Colonic mucosa (tissue), 4 donors: ENCODE measurements at regions not wholly inside any gene's neighbourhood (a gene's known extent, or its start where the extent isn't known, plus 50 kb on each side); places are given as distances from the start of the nearest gene placed in this dataset.

Experiments used
- DNase-seq: peaks from one replicate; pipeline ENCODE4 v3.0.0-alpha.2; 2020
- H3K27ac ChIP-seq: fragments of 200-600 bp; one replicate; pipeline ENCODE4 v1.8.0; 2021
- H3K27me3 ChIP-seq: fragments of 200-600 bp; one replicate; pipeline ENCODE4 v1.8.0; 2021
- H3K36me3 ChIP-seq: fragments of 200-600 bp; one replicate; pipeline ENCODE4 v1.8.0; 2021
- H3K4me1 ChIP-seq: fragments of 200-600 bp; one replicate; pipeline ENCODE4 v1.8.0; 2021; ENCODE audit warnings: mild to moderate bottlenecking
- H3K4me3 ChIP-seq: fragments of 200-600 bp; one replicate; pipeline ENCODE4 v1.8.0; 2021
- H3K9ac ChIP-seq, 2 donors: one replicate each; pipeline ENCODE4 v1.7.0; 2013; ENCODE audit warnings: control low read depth in 2 of 2, low read depth in 2 of 2, low read length in 2 of 2
- H3K9me3 ChIP-seq: fragments of 200-600 bp; one replicate; pipeline ENCODE4 v1.8.0; 2021
- intact Hi-C: fragments of 100-400 bp; cut with DNase I; formaldehyde crosslinking; loops from one replicate; pipeline ENCODE4 v1.14.1; 2022
- TF ChIP-seq, protein P1 (sequence below): fragments of 200-600 bp; IDR thresholded peaks from one replicate; pipeline ENCODE4 v1.8.0; 2022; ENCODE audit warnings: antibody characterized with exemption, mild to moderate bottlenecking
- donor health status: healthy.
- donor health status: DM: no; HTN: no; CAD: no.
- donor health status: DM: no; HTN: no; CAD: no.

- no peaks in the 10 kb centered on the region for H3K4me1 ChIP-seq
- no peak for DNase-seq
- no peak overlapping the region for H3K27ac ChIP-seq
- no peaks in the 10 kb centered on the region for H3K27me3 ChIP-seq
- no peak overlapping the region for H3K9ac ChIP-seq
- H3K4me3 ChIP-seq, result no peak overlapping the region
- TF ChIP-seq, protein P1, sequence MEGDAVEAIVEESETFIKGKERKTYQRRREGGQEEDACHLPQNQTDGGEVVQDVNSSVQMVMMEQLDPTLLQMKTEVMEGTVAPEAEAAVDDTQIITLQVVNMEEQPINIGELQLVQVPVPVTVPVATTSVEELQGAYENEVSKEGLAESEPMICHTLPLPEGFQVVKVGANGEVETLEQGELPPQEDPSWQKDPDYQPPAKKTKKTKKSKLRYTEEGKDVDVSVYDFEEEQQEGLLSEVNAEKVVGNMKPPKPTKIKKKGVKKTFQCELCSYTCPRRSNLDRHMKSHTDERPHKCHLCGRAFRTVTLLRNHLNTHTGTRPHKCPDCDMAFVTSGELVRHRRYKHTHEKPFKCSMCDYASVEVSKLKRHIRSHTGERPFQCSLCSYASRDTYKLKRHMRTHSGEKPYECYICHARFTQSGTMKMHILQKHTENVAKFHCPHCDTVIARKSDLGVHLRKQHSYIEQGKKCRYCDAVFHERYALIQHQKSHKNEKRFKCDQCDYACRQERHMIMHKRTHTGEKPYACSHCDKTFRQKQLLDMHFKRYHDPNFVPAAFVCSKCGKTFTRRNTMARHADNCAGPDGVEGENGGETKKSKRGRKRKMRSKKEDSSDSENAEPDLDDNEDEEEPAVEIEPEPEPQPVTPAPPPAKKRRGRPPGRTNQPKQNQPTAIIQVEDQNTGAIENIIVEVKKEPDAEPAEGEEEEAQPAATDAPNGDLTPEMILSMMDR, result no peak
- no peaks in the 10 kb centered on the region for H3K36me3 ChIP-seq
- intact Hi-C loops, result no loop called here
- no peaks in the 10 kb centered on the region for H3K9me3 ChIP-seq
These were observed 834.5 kb downstream of the FAM181B start for GRCh38 chr11:81899156-81899555.

- no peak overlapping the region for H3K9ac ChIP-seq
- no peaks in the 10 kb centered on the region for H3K27me3 ChIP-seq
- no peak for DNase-seq
- TF ChIP-seq, protein P1, result no peak
- no peak overlapping the region for H3K27ac ChIP-seq
- no peaks in the 10 kb centered on the region for H3K9me3 ChIP-seq
- intact Hi-C loops, result no loop called here
- no peaks in the 10 kb centered on the region for H3K36me3 ChIP-seq
- no peaks in the 10 kb centered on the region for H3K4me1 ChIP-seq
- H3K4me3 ChIP-seq, result no peak overlapping the region
These were observed 836.0 kb downstream of the FAM181B start for GRCh38 chr11:81897639-81898038.

DNA sequence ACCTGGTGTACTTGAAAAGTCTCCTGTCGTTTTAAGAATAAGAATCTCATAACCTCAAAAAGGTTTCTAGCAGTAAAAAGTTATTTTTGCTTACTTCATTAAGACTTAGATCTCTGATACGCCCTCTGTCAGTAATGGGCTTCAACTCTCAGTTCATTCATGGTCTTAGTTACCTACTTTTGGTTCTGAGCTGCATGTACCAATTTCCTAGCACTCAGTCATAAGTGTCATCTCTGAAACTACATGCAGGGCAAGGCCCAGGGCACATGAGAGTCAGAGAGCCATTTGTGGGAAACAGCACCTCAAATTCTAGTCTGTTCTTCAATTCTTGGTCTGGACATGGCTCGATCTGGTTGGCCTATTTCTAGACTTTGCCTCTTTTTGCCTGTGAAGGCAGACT, 838.4 kb downstream of the FAM181B start:
- TF ChIP-seq, protein P1, result no peak
- intact Hi-C loops, result no loop called here
- no peak for DNase-seq
- Histone ChIP-seq H3K4me3 (no peak overlapping the region), H3K9ac (no peak overlapping the region), H3K36me3 (no peaks in the 10 kb centered on the region), H3K4me1 (no peaks in the 10 kb centered on the region), H3K27me3 (no peaks in the 10 kb centered on the region), H3K27ac (no peak overlapping the region), H3K9me3 (no peaks in the 10 kb centered on the region)

DNA sequence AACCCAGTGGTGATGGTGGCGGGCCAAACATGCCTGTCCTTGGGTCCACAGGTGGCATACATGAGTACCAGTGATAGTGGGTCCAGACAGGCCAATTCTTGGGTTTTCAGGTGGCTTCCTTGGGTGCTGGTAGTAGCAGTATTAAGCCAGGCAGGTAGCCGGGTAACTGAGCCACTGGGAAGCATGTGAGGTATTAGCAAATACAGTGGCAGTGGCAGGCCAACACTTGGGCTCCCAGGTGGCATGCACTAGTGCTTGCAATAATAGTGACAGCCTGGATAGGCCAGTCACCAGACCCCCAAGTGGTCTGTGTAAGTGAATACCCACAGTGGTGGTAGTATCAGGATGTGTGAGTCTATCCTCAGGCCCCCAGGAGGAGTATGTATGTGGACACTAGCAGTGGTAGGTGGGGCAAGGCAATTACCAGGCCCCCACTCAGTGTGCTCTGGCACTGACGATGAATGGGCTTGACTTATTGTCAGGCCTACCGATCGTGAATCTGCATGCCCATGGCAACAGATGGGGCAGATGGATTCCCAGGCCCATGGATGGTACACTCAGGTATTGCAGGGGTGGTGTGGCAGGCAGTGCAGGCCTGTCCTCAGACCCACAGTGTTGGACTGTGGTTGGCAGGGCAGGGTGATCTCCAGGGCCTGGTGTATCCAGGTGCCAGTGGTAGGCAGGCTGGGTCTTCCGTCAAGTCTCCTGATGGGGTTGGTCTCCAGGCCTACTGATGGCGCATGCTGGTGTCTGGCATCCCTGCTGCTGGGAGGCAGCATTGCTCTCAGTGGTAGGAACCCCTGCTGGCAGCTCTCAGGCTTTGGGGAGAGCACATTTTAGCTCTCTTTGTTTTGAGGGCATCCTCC, 840.7 kb downstream of the FAM181B start:
- no peaks in the 10 kb centered on the region for H3K4me1 ChIP-seq
- H3K36me3 ChIP-seq, result no peaks in the 10 kb centered on the region
- H3K27ac ChIP-seq, result no peak overlapping the region
- no peaks in the 10 kb centered on the region for H3K9me3 ChIP-seq
- TF ChIP-seq, protein P1, result no peak
- DNase-seq, result no peak
- intact Hi-C loops, result no loop called here
- no peak overlapping the region for H3K4me3 ChIP-seq
- no peaks in the 10 kb centered on the region for H3K27me3 ChIP-seq
- no peak overlapping the region for H3K9ac ChIP-seq

- Histone ChIP-seq H3K4me1 (no peaks in the 10 kb centered on the region), H3K36me3 (no peaks in the 10 kb centered on the region), H3K27me3 (no peaks in the 10 kb centered on the region), H3K4me3 (no peak overlapping the region), H3K27ac (no peak overlapping the region), H3K9ac (no peak overlapping the region), H3K9me3 (no peaks in the 10 kb centered on the region)
- intact Hi-C loops, result no loop called here
- no peak for DNase-seq
- TF ChIP-seq, protein P1, result no peak
These were observed 845.3 kb downstream of the FAM181B start for GRCh38 chr11:81888391-81888790.
